ENCODE measurements at regions not wholly inside any gene's neighbourhood (a gene's known extent, or its start where the extent isn't known, plus 50 kb on each side); places are given as distances from the start of the nearest gene placed in this dataset.

GRCh38 chr6:168157272-168158212 lies 78.5 kb upstream of the FRMD1 start:
- ChIA-PET CTCF (no interaction called here), RAD21 (ENCODE audit: low non-redundant PET in 1 of 2, low total read pairs in 2 of 2, uncharacterized antibody in 2 of 2, unreplicated experiment in 2 of 2) (no interaction called here), POLR2A (no interaction called here)
- Histone ChIP-seq H3K9me2 (ENCODE audit: insufficient read depth) (no peaks in the 10 kb centered on the region), H3K36me3 (ENCODE audit: control insufficient read depth in 1 of 2, insufficient read depth in 2 of 2, low read length in 2 of 2) (no peaks in the 10 kb centered on the region), H3K79me2 (ENCODE audit: insufficient read depth, low read length) (no peaks in the 10 kb centered on the region), H3K27me3 (ENCODE audit: insufficient read depth, low read length) (no peaks in the 10 kb centered on the region), H2AFZ (ENCODE audit: low read depth, low read length, poor library complexity, severe bottlenecking) (peak overlapping the region; percentile 56), H3K9ac (ENCODE audit: low read length) (no peak overlapping the region), H3K4me2 (ENCODE audit: low read length) (peak overlapping the region; percentile 66), H3K27ac (ENCODE audit: low read depth, low read length) (no peak overlapping the region), H4K20me1 (ENCODE audit: insufficient read depth) (no peaks in the 10 kb centered on the region), H3K4me3 (replicated peaks in 1 of 2; ENCODE audit: low read depth in 1 of 2, low read length in 2 of 2) (peak overlapping the region in 1 of 2 experiments; percentile 23; a peak in 1 of 4 replicates), H3K9me3 (ENCODE audit: control insufficient read depth in 1 of 2, insufficient read depth in 1 of 2, low read depth in 1 of 2, low read length in 2 of 2) (no peaks in the 10 kb centered on the region), H3K4me1 (ENCODE audit: control insufficient read depth in 1 of 2, insufficient read depth in 2 of 2, low read length in 2 of 2) (peaks cover 9 to 29% of the 10 kb centered on the region in 2 experiments; a peak in 3 of 4 replicates)
- intact Hi-C loops (cut with micrococcal nuclease), result no loop called here
- BruUV-seq (replicated peaks), result no TSS peak
- no peak for DNase-seq (ENCODE audit: low read depth, low spot score)
- TF ChIP-seq POLR2A (IDR thresholded peaks at IDR 0.05; ENCODE audit: borderline replicate concordance, extremely low read depth, insufficient read depth, insufficient read length) (no peak), SIN3A (IDR thresholded peaks at IDR 0.05; ENCODE audit: low read depth) (no peak), FOSL1 (IDR thresholded peaks at IDR 0.05; ENCODE audit: low read depth) (peak; percentile 23; the same call in 1 of the 2 replicates), JUND (IDR thresholded peaks at IDR 0.05) (peak; percentile 30; the same call in 1 of the 2 replicates)
- peak; percentile 64 for ATAC-seq

- Histone ChIP-seq H4K20me1 (ENCODE audit: insufficient read depth) (no peaks in the 10 kb centered on the region), H3K27me3 (ENCODE audit: insufficient read depth, low read length) (no peaks in the 10 kb centered on the region), H3K4me2 (ENCODE audit: low read length) (peak overlapping the region; percentile 66), H3K79me2 (ENCODE audit: insufficient read depth, low read length) (no peaks in the 10 kb centered on the region), H2AFZ (ENCODE audit: low read depth, low read length, poor library complexity, severe bottlenecking) (peak overlapping the region; percentile 56), H3K9me3 (ENCODE audit: control insufficient read depth in 1 of 2, insufficient read depth in 1 of 2, low read depth in 1 of 2, low read length in 2 of 2) (no peaks in the 10 kb centered on the region), H3K4me3 (replicated peaks in 1 of 2; ENCODE audit: low read depth in 1 of 2, low read length in 2 of 2) (no peak overlapping the region), H3K36me3 (ENCODE audit: control insufficient read depth in 1 of 2, insufficient read depth in 2 of 2, low read length in 2 of 2) (no peaks in the 10 kb centered on the region), H3K27ac (ENCODE audit: low read depth, low read length) (no peak overlapping the region), H3K4me1 (ENCODE audit: control insufficient read depth in 1 of 2, insufficient read depth in 2 of 2, low read length in 2 of 2) (peaks cover 9 to 29% of the 10 kb centered on the region in 2 experiments; a peak in 3 of 4 replicates), H3K9me2 (ENCODE audit: insufficient read depth) (no peaks in the 10 kb centered on the region), H3K9ac (ENCODE audit: low read length) (no peak overlapping the region)
- ATAC-seq, result no peak
- DNase-seq (ENCODE audit: low read depth, low spot score), result no peak
- no TSS peak for BruUV-seq (replicated peaks)
- CTCF ChIA-PET, result no interaction called here
- RAD21 ChIA-PET (ENCODE audit: low non-redundant PET in 1 of 2, low total read pairs in 2 of 2, uncharacterized antibody in 2 of 2, unreplicated experiment in 2 of 2), result no interaction called here
- no peak for TF ChIP-seq YY1 (IDR thresholded peaks at IDR 0.05; ENCODE audit: extremely low read depth, insufficient replicate concordance, low read depth, low read length)
- TF ChIP-seq ZFX (IDR thresholded peaks at IDR 0.05), result no peak
- TF ChIP-seq, protein P1, sequence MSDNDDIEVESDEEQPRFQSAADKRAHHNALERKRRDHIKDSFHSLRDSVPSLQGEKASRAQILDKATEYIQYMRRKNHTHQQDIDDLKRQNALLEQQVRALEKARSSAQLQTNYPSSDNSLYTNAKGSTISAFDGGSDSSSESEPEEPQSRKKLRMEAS (IDR thresholded peaks at IDR 0.05), result no peak
- TF ChIP-seq CBX3 (IDR thresholded peaks at IDR 0.05; ENCODE audit: low read depth), result no peak
- TF ChIP-seq REST (IDR thresholded peaks at IDR 0.05; ENCODE audit: low read depth), result no peak
- no peak for TF ChIP-seq CTCF (IDR thresholded peaks at IDR 0.05 in 2 of 3, conservative IDR thresholded peaks at IDR 0.05 in 1 of 3; ENCODE audit: borderline replicate concordance in 1 of 3, insufficient read depth in 1 of 3, low read depth in 2 of 3, low read length in 2 of 3)
- TF ChIP-seq SIN3A (IDR thresholded peaks at IDR 0.05; ENCODE audit: low read depth), result no peak
- TF ChIP-seq SRF (IDR thresholded peaks at IDR 0.05; ENCODE audit: low read depth), result no peak
- intact Hi-C loops (cut with micrococcal nuclease), result no loop called here
- POLR2A ChIA-PET, result no interaction called here
Measured at GRCh38 chr6:168156742-168157265, 77.8 kb upstream of the FRMD1 start.
